Ovary (tissue), 3 donors: ENCODE measurements at regions not wholly inside any gene's neighbourhood (a gene's known extent, or its start where the extent isn't known, plus 50 kb on each side); places are given as distances from the start of the nearest gene placed in this dataset.

Experiments
- CTCF ChIP-seq, 3 donors: fragments of 450-650 bp in 2 of 3; fragments of 200-600 bp in 1 of 3; IDR thresholded peaks; one replicate each; pipeline versions ENCODE4 v1.5.1 to v1.8.0; 2016 to 2022; ENCODE audit warnings: antibody characterized with exemption in 3 of 3, mild to moderate bottlenecking in 1 of 3
- EP300 ChIP-seq: sonication (generic); formaldehyde crosslinking; IDR thresholded peaks from one replicate; pipeline ENCODE4 v1.6.1; 2017; ENCODE audit warnings: antibody characterized with exemption
- POLR2A ChIP-seq: fragments of 450-650 bp; IDR thresholded peaks from one replicate; pipeline ENCODE4 v1.6.1; 2017; ENCODE audit warnings: antibody characterized with exemption, mild to moderate bottlenecking, moderate library complexity
- donor health status: DM: no; HTN: no; CAD: no.

GRCh38 chr3:87973906-87974305, 84.9 kb downstream of the CGGBP1 start:
- no peak for TF ChIP-seq CTCF (IDR thresholded peaks at IDR 0.05)
- no peak for TF ChIP-seq POLR2A
- no peak for TF ChIP-seq EP300
